Kasumi-1 (cell line): ENCODE measurements at regions not wholly inside any gene's neighbourhood (a gene's known extent, or its start where the extent isn't known, plus 50 kb on each side); places are given as distances from the start of the nearest gene placed in this dataset.
"Not testable (repeated sequence)": the region's sequence is repeated elsewhere in the genome, so short reads cannot be mapped to it uniquely, and the experiment has no call there.

Experiments
- DNase-seq, 2 experiments: peaks; one replicate each; lab custom pipeline; 2025; lab: John Stamatoyannopoulos, UW

DNA sequence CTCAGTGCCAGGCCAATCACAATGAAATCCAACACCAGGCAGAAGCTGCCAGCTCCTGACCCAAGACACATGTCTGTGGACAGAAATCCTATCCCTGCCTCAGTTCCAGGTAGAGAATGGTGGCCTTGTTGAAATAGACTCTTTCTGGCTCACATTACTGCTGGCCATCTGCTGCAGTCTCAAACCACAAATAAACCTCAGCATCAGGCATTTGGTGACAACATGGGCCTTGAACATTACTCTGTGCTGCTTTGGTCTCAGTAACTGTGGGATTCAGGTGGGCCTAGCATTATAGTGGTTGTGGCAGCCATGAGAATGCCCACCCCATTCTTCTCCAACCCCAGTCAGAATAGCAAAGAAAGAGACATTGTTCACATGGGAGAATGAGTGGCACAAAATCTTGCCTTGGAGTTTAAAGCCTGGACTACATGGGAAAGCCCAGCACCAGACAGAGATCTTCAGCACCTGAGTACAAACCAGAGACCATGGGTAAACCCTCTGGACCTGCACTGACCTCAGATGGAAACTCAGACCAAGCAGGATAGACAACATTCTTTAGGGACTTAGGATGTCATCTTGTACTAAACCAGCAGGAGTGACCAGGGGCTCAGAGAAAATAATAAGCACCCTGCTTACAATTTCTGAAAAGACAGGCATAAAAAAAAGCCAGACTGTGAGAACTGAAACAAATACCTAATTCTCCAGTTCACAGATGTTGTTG, 50.4 kb upstream of the TRAM1L1 start:
- no peak for DNase-seq

- peak; percentile 31 to 35 for DNase-seq
Observed at GRCh38 chr4:117137145-117137544, 51.8 kb upstream of the TRAM1L1 start.

- DNase-seq = not testable (repeated sequence)
Observed at GRCh38 chr4:117138732-117139131, 53.4 kb upstream of the TRAM1L1 start.

GRCh38 chr4:117154251-117154650, 68.9 kb upstream of the TRAM1L1 start:
- DNase-seq = no peak

DNA sequence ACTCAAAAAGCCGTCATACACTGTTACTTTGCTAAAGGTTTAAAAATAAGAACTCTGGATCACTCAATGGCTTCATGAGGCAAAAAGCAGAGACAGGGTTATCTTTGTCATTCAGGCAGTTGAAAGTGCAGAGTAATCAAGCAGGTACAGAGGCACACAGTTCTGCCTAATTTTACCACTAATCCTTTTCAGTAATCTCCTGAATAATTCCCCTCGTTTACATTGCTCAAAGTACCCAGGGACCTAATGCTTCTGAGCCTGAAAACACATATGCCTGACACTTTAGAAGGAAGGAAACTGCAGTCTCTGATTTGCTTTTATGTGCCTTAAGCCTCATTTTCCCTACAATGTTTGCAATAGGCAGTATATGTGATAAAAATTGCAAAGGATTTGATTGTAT, 71.4 kb upstream of the TRAM1L1 start:
- DNase-seq = no peak

GRCh38 chr4:117157360-117157759, 72.0 kb upstream of the TRAM1L1 start:
- no peak for DNase-seq

- DNase-seq = no peak
Observed at GRCh38 chr4:117162976-117163375, 77.6 kb upstream of the TRAM1L1 start.

DNA sequence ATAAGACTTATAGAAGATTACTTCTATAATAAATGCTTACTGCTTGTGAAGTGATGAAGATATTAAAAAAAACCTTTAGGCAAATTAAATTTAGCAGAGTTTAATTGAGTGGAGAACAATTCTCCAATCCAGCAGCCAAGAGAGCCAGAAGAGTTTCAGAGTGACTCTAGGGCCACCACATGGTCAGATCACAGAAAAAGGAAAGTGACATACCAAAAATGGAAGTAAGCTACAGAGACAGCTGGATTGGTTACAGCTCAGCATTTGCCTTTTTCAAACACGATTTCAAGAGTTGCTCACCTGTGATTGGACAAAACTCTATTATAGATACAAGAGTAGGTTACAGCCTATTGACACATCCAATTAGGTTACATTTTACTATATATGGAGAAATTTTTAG, 79.0 kb upstream of the TRAM1L1 start:
- DNase-seq = peak; percentile 2 to 9

DNA sequence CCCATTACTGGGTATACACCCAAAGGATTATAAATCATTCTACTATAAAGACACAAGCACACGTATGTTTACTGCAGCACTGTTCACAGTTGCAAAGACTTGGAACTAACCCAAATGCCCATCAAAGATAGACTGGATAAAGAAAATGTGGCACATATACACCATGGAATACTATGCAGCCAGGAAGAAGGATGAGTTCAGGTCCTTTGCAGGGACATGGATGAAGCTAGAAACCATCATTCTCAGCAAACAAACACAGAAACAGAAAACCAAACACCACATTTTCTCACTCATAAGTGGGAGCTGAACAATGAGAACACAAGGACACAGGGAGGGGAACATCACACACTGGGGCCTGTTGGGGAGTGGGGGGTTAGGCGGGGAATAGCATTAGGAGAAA, 90.0 kb upstream of the TRAM1L1 start:
- not testable (repeated sequence) for DNase-seq

DNA sequence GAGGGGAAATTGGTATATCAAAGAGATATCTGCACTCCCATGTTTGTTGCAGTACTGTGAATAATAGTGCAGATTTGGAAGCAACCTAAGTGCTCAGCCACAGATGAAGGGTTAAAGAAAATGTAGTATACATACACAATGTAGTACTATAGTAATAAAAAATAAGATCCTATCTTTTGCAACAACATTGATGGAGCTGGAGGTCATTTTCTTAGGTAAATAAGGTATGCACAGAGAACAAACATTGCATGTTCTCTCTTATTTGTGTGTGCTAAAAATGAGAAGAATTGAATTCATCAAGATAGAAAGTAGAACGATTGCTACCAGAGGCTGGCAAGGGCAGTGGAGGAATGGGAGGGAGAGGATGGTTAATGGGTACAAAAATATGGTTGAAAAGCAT, 117.9 kb upstream of the TRAM1L1 start:
- no peak for DNase-seq

DNA sequence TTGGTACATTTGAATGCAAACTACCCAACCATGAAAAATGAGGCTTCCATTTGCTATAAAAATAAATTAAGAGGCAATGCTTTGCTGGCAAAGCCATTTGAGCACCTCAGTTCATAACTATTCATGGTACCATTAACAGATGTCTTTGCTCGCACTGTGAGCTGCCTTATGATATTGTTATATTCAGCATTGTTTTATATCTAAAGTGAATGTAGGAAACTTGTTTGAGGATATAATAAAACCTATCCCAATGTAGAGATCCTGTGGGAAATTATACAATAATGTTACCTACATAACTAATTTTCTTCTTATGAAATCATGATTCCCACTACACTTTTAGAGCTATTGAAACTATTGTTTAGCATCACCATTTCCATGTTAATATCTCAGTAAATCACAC, 125.2 kb upstream of the TRAM1L1 start:
- no peak for DNase-seq

GRCh38 chr4:117224256-117224655, 138.9 kb upstream of the TRAM1L1 start:
- no peak for DNase-seq

- peak in 1 of 2 experiments; percentile 8 for DNase-seq
Observed at GRCh38 chr4:117225471-117225870, 140.1 kb upstream of the TRAM1L1 start.

DNA sequence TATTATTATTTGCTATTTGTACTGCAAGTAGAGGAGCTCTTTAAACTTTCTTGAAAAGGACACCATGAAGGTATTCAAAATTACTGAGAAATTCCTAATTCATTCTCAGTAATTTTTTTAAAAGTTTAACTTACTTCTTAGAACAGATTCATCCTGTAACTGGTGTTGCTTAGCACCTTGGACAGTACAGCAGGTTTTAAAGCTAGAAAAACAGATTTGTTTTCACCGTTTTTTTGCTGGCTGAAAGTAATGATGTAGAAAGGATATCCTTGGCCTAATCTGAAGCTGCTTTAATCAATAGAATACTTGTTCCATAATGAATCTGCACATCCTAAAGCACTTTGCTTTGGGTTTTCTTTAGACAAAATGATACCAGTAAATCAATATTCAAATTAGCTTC, 142.5 kb upstream of the TRAM1L1 start:
- DNase-seq = no peak

- no peak for DNase-seq
Observed at GRCh38 chr4:117239434-117239833, 154.1 kb upstream of the TRAM1L1 start.

GRCh38 chr4:117249333-117249732, 164.0 kb upstream of the TRAM1L1 start:
- no peak for DNase-seq

DNA sequence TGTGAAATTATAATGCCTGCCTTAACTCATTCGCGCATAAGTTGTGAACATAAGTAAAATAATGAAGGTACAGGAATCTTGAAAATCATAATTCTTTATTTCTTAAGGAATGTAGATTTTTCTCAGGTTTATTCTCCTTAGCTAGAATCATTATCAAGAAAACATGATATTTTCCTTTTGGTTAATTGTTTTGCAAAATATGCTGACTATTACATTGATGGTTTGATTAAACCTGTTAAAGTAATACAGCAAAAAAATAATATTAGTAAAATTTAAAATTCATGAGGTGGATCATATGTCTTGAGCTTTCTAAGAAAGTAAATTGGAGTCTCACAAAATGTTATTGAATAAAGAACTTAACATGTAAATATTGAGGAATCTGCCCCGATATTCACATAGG, 178.7 kb upstream of the TRAM1L1 start:
- no peak for DNase-seq

GRCh38 chr4:117267317-117267716, 181.9 kb upstream of the TRAM1L1 start:
- DNase-seq = no peak

DNA sequence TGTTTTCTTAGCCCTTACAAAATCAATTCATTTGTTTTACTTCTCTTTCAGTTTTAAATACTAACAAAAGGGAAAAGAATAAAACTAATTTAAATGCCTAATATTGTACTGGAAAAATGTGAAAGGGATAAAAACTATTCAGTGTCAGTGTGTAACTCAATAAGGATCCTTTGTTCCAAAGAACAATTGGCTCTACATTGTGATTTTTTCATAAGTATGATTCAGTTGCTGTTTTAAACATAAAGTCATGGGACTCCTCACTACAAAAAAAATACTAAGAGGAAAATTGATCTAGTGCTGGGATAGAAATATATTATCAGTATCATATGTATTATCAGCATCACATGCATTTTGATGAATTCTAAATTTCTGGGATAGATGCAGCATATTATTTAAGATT, 199.4 kb upstream of the TRAM1L1 start:
- DNase-seq = no peak

- DNase-seq = no peak
Observed at GRCh38 chr4:117293784-117294183, 208.4 kb upstream of the TRAM1L1 start.

DNA sequence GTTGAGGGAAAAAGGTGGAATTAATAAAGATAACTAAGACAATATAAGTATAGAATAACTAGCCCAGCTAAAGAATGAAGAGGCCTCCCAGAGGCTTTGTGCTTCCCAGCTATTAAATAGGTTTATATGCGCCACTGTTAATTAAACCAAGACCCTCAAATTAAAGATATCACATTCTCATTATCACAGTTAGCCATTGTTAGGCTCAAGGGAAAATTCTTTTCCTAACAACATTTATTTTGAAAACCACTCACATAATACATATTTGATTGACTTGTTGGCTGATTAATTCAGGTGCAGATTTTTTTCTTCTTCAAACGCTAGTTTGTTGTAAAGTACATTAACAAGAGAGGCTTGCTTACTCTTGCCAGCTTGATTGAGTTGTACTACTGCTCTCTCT, 216.8 kb upstream of the TRAM1L1 start:
- no peak for DNase-seq

- no peak for DNase-seq
Observed at GRCh38 chr4:117311215-117311614, 225.8 kb upstream of the TRAM1L1 start.

GRCh38 chr4:117311989-117312388, 226.6 kb upstream of the TRAM1L1 start:
- DNase-seq = no peak

DNA sequence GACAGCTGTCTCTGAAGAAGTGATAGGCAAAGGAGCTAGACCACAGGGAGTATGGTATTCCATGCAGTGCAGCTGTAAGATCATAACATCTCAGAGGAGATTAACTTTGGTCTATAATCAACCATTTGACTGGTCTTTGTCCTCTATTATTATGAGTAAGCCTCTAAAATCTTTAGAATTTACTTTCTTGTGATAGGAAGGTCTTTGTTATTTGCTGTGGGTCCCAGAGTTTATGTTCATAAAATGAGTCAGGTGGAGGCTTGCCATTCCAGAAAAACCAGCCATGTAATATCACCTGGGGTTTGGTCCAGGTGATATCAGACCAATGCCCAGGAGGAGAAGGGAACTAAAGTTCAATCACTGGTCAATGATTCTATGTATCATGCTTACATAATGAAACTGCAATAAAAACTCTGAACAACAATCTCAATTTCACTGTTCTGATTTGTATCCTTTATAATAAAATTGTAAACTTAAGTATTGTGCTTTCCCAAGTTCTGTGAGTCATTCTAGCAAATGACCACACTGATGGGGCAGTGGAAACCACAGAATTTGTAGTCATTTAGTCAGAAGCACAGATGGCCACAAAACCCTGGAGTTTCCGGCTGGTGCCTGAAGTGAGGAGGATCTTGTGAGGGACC, 239.6 kb upstream of the TRAM1L1 start:
- DNase-seq = no peak
